ENCODE measurements at regions not wholly inside any gene's neighbourhood (a gene's known extent, or its start where the extent isn't known, plus 50 kb on each side); places are given as distances from the start of the nearest gene placed in this dataset.

- no peak for TF ChIP-seq CTCF (IDR thresholded peaks at IDR 0.05)
- TF ChIP-seq, protein P1, sequence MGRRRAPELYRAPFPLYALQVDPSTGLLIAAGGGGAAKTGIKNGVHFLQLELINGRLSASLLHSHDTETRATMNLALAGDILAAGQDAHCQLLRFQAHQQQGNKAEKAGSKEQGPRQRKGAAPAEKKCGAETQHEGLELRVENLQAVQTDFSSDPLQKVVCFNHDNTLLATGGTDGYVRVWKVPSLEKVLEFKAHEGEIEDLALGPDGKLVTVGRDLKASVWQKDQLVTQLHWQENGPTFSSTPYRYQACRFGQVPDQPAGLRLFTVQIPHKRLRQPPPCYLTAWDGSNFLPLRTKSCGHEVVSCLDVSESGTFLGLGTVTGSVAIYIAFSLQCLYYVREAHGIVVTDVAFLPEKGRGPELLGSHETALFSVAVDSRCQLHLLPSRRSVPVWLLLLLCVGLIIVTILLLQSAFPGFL (CRISPR knock-in tag; IDR thresholded peaks at IDR 0.05; ENCODE audit: borderline replicate concordance), result no peak
- TF ChIP-seq ATF1 (CRISPR knock-in tag; IDR thresholded peaks at IDR 0.05), result no peak
- no peak for TF ChIP-seq NR2C2 (CRISPR knock-in tag; IDR thresholded peaks at IDR 0.05)
- no peak for TF ChIP-seq JUN (CRISPR knock-in tag; IDR thresholded peaks at IDR 0.05)
- TF ChIP-seq FOXP1 (CRISPR knock-in tag; IDR thresholded peaks at IDR 0.05; ENCODE audit: borderline replicate concordance), result no peak
- TF ChIP-seq ERG (CRISPR knock-in tag; IDR thresholded peaks at IDR 0.05), result no peak
Measured at GRCh38 chr14:58923751-58924405, 264.6 kb upstream of the DAAM1 start.
